ENCODE measurements at regions not wholly inside any gene's neighbourhood (a gene's known extent, or its start where the extent isn't known, plus 50 kb on each side); places are given as distances from the start of the nearest gene placed in this dataset.

GRCh38 chr10:43700306-43700705, 51.6 kb upstream of the ZNF32 start:
- TF ChIP-seq CTCF (IDR thresholded peaks at IDR 0.05) = no peak
- no peak for TF ChIP-seq POLR2A (IDR thresholded peaks at IDR 0.05)
